WTC11 (cell line): ENCODE measurements at regions not wholly inside any gene's neighbourhood (a gene's known extent, or its start where the extent isn't known, plus 50 kb on each side); places are given as distances from the start of the nearest gene placed in this dataset.

Experiments used
- ATAC-seq: fragments of 200-7000 bp; cut with Tn5 transposase; 2 replicates; pipeline ENCODE4 v1.10.0; 2021; ENCODE audit warnings: mild to moderate bottlenecking, moderate library complexity
- CTCF ChIA-PET: fragments of 300-600 bp; sonication (Branson Sonifier 250); formaldehyde crosslinking; loops from one replicate; lab custom pipeline; 2021; ENCODE audit warnings: antibody characterized with exemption; lab: Charles Lee
- POLR2A ChIA-PET: fragments of 350-600 bp; sonication (Branson Sonifier 250); formaldehyde crosslinking; loops from one replicate; lab custom pipeline; 2021; ENCODE audit warnings: antibody characterized with exemption; lab: Charles Lee
- DNase-seq: peaks from one replicate; pipeline ENCODE4 v3.0.0; 2021; ENCODE audit warnings: low spot score
- H3K27ac Mint-ChIP-seq: 2 replicates; pipeline ENCODE4 v1.8.0; 2021; ENCODE audit warnings: mixed read lengths
- H3K27me3 Mint-ChIP-seq: 2 replicates; pipeline ENCODE4 v1.8.0; 2021; ENCODE audit warnings: low read depth, mild to moderate bottlenecking, moderate library complexity, mixed read lengths
- H3K36me3 Mint-ChIP-seq: 2 replicates; pipeline ENCODE4 v1.8.0; 2021; ENCODE audit warnings: mixed read lengths
- H3K4me1 Mint-ChIP-seq: 2 replicates; pipeline ENCODE4 v1.8.0; 2022; ENCODE audit warnings: mixed read lengths
- H3K4me3 Mint-ChIP-seq: 2 replicates; pipeline ENCODE4 v1.8.0; 2021; ENCODE audit warnings: mild to moderate bottlenecking, moderate library complexity, mixed read lengths
- H3K9me3 Mint-ChIP-seq: 2 replicates; pipeline ENCODE4 v1.8.0; 2021; ENCODE audit warnings: mixed read lengths
- CREM ChIP-seq: sonication (generic); formaldehyde crosslinking; IDR thresholded peaks from 2 replicates; pipeline ENCODE4 v1.8.1; 2022; ENCODE audit warnings: mild to moderate bottlenecking, missing genetic modification reagents, moderate library complexity
- EMX1 ChIP-seq: fragments of 250-450 bp; sonication (Bioruptor Pico); IDR thresholded peaks from 2 replicates; pipeline ENCODE4 v1.8.0; 2021; ENCODE audit warnings: mild to moderate bottlenecking
- ESRRA ChIP-seq: sonication (generic); formaldehyde crosslinking; IDR thresholded peaks from 2 replicates; pipeline ENCODE4 v1.8.1; 2022; ENCODE audit warnings: mild to moderate bottlenecking, missing genetic modification reagents, borderline replicate concordance
- FOXK1 ChIP-seq: sonication (generic); formaldehyde crosslinking; IDR thresholded peaks from 2 replicates; pipeline ENCODE4 v1.8.0; 2022; ENCODE audit warnings: mild to moderate bottlenecking, moderate library complexity, missing genetic modification reagents
- GABPB1 ChIP-seq: sonication (generic); formaldehyde crosslinking; IDR thresholded peaks from 2 replicates; pipeline ENCODE4 v1.8.1; 2023; ENCODE audit warnings: mild to moderate bottlenecking, missing genetic modification reagents
- HMGA2 ChIP-seq: fragments of 250-450 bp; sonication (Bioruptor Pico); IDR thresholded peaks from 2 replicates; pipeline ENCODE4 v1.4.0; 2021; ENCODE audit warnings: mild to moderate bottlenecking, moderate library complexity
- MXD4 ChIP-seq: fragments of 250-450 bp; sonication (Bioruptor Pico); IDR thresholded peaks from 2 replicates; pipeline ENCODE4 v1.8.0; 2021; ENCODE audit warnings: mild to moderate bottlenecking, moderate library complexity, borderline replicate concordance
- NFYB ChIP-seq: sonication (generic); formaldehyde crosslinking; conservative IDR thresholded peaks from 2 replicates; pipeline ENCODE4 v1.8.0; 2022; ENCODE audit warnings: low read depth, missing genetic modification reagents
- NR3C1 ChIP-seq: sonication (generic); formaldehyde crosslinking; conservative IDR thresholded peaks from 2 replicates; pipeline ENCODE4 v1.8.1; 2023; ENCODE audit warnings: low read depth, mild to moderate bottlenecking, missing genetic modification reagents
- ZBTB21 ChIP-seq: sonication (generic); formaldehyde crosslinking; IDR thresholded peaks from 2 replicates; pipeline ENCODE4 v1.8.1; 2023; ENCODE audit warnings: mild to moderate bottlenecking, missing genetic modification reagents, borderline replicate concordance
- ZNF121 ChIP-seq: sonication (generic); formaldehyde crosslinking; IDR thresholded peaks from 2 replicates; pipeline ENCODE4 v1.8.0; 2023; ENCODE audit warnings: missing genetic modification reagents
- ZNF317 ChIP-seq: sonication (generic); formaldehyde crosslinking; IDR thresholded peaks from 2 replicates; pipeline ENCODE4 v1.8.1; 2023; ENCODE audit warnings: low read depth, mild to moderate bottlenecking, moderate library complexity, missing genetic modification reagents, borderline replicate concordance
- ZNF396 ChIP-seq: fragments of 250-450 bp; sonication (Bioruptor Pico); IDR thresholded peaks from 2 replicates; pipeline ENCODE4 v1.8.0; 2021; ENCODE audit warnings: mild to moderate bottlenecking, moderate library complexity, borderline replicate concordance
- ZNF671 ChIP-seq: fragments of 250-450 bp; sonication (Bioruptor Pico); IDR thresholded peaks from 2 replicates; pipeline ENCODE4 v1.8.0; 2021; ENCODE audit warnings: mild to moderate bottlenecking
- TF ChIP-seq, protein P1 (sequence below): sonication (generic); formaldehyde crosslinking; conservative IDR thresholded peaks from 2 replicates; pipeline ENCODE4 v1.8.1; 2023; ENCODE audit warnings: mild to moderate bottlenecking, low read depth, missing genetic modification reagents, moderate library complexity
- TF ChIP-seq, protein P2 (sequence below): sonication (generic); formaldehyde crosslinking; conservative IDR thresholded peaks from 2 replicates; pipeline ENCODE4 v1.8.1; 2022; ENCODE audit warnings: mild to moderate bottlenecking, missing genetic modification reagents
- TF ChIP-seq, protein P3 (sequence below): sonication (generic); formaldehyde crosslinking; IDR thresholded peaks from 2 replicates; pipeline ENCODE4 v1.8.0; 2022; ENCODE audit warnings: mild to moderate bottlenecking, missing genetic modification reagents
- TF ChIP-seq, protein P4 (sequence below): sonication (generic); formaldehyde crosslinking; IDR thresholded peaks from 2 replicates; pipeline ENCODE4 v1.8.1; 2023; ENCODE audit warnings: mild to moderate bottlenecking, missing genetic modification reagents, moderate library complexity
- TF ChIP-seq, protein P5 (sequence below): fragments of 250-450 bp; sonication (Bioruptor Pico); IDR thresholded peaks from 2 replicates; pipeline ENCODE4 v1.9.0; 2021; ENCODE audit warnings: mild to moderate bottlenecking
- TF ChIP-seq, protein P6 (sequence below): sonication (generic); formaldehyde crosslinking; IDR thresholded peaks from 2 replicates; pipeline ENCODE4 v1.8.0; 2023; ENCODE audit warnings: missing genetic modification reagents
- TF ChIP-seq, protein P7 (sequence below): sonication (generic); formaldehyde crosslinking; IDR thresholded peaks from 2 replicates; pipeline ENCODE4 v1.8.1; 2023; ENCODE audit warnings: mild to moderate bottlenecking, missing genetic modification reagents
- TF ChIP-seq, protein P8 (sequence below): sonication (generic); formaldehyde crosslinking; IDR thresholded peaks from 2 replicates; pipeline ENCODE4 v1.8.1; 2022; ENCODE audit warnings: mild to moderate bottlenecking, missing genetic modification reagents, moderate library complexity, borderline replicate concordance

DNA sequence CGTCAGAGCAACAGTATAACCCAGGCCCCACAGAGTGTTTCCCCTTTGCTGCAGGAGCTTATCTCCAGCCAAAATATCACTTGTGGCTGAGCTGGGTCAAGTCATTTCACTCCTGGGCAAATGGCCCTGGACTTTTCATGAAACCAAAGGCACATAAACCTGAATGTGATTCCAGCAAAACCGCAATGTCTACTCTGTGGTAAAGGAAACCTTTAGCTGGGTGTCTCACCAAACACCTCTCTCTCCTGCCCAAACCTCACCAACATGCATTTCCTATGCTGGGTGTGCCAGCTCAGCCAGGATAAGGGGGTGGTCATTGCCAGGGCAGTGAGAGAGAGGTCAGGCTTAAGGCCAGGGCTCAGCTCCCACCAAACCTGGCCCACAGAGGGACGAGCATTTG is 67.4 kb downstream of the GTPBP8 start:
- H3K27ac Mint-ChIP-seq = no peak overlapping the region
- no peaks in the 10 kb centered on the region for H3K36me3 Mint-ChIP-seq
- H3K27me3 Mint-ChIP-seq = no peaks in the 10 kb centered on the region
- DNase-seq (no peak), ATAC-seq (no peak)
- H3K9me3 Mint-ChIP-seq = no peaks in the 10 kb centered on the region
- ChIA-PET CTCF (interaction anchor here (0.7 to 0.9 kb wide), 2 partner anchors 10 to 231 kb away, joined by 3 to 4 read pairs; no protein-coding TSS in a partner anchor), POLR2A (no interaction called here)
- no peaks in the 10 kb centered on the region for H3K4me1 Mint-ChIP-seq
- TF ChIP-seq, protein P1, sequence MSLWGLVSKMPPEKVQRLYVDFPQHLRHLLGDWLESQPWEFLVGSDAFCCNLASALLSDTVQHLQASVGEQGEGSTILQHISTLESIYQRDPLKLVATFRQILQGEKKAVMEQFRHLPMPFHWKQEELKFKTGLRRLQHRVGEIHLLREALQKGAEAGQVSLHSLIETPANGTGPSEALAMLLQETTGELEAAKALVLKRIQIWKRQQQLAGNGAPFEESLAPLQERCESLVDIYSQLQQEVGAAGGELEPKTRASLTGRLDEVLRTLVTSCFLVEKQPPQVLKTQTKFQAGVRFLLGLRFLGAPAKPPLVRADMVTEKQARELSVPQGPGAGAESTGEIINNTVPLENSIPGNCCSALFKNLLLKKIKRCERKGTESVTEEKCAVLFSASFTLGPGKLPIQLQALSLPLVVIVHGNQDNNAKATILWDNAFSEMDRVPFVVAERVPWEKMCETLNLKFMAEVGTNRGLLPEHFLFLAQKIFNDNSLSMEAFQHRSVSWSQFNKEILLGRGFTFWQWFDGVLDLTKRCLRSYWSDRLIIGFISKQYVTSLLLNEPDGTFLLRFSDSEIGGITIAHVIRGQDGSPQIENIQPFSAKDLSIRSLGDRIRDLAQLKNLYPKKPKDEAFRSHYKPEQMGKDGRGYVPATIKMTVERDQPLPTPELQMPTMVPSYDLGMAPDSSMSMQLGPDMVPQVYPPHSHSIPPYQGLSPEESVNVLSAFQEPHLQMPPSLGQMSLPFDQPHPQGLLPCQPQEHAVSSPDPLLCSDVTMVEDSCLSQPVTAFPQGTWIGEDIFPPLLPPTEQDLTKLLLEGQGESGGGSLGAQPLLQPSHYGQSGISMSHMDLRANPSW = no peak
- no peak overlapping the region for H3K4me3 Mint-ChIP-seq

DNA sequence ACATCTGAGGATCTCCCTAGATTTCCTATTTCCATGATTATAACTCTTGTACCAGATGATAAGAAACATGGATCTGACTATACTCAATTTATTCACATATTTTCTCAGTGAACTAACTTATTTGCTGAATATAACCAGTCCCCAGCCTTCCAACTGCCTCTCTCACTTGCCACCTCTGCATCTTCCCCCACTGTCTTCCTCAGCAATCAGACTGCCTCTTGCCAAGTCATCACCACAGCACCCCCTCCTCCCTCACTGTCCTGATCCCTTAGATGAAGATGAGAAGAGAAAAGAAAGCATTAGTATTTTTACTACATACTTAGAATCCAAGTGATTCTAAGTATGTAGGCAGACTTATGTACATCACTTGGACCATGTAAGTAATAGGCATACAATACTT is 71.9 kb downstream of the GTPBP8 start:
- CTCF ChIA-PET = interaction anchor here (1.3 kb wide), 1 partner anchor 226 kb away, joined by 3 read pairs; no protein-coding TSS in a partner anchor
- no peak for ATAC-seq
- TF ChIP-seq, protein P2, sequence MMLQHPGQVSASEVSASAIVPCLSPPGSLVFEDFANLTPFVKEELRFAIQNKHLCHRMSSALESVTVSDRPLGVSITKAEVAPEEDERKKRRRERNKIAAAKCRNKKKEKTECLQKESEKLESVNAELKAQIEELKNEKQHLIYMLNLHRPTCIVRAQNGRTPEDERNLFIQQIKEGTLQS = no peak
- TF ChIP-seq, protein P3, sequence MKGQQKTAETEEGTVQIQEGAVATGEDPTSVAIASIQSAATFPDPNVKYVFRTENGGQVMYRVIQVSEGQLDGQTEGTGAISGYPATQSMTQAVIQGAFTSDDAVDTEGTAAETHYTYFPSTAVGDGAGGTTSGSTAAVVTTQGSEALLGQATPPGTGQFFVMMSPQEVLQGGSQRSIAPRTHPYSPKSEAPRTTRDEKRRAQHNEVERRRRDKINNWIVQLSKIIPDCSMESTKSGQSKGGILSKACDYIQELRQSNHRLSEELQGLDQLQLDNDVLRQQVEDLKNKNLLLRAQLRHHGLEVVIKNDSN = no peak
- TF ChIP-seq ZBTB21 = no peak
- no peak for TF ChIP-seq EMX1
- TF ChIP-seq, protein P4, sequence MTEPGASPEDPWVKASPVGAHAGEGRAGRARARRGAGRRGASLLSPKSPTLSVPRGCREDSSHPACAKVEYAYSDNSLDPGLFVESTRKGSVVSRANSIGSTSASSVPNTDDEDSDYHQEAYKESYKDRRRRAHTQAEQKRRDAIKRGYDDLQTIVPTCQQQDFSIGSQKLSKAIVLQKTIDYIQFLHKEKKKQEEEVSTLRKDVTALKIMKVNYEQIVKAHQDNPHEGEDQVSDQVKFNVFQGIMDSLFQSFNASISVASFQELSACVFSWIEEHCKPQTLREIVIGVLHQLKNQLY = no peak
- TF ChIP-seq ZNF396 (CRISPR knock-in tag) = no peak
- TF ChIP-seq MXD4 (CRISPR knock-in tag) = no peak
- no peak for TF ChIP-seq CREM (CRISPR knock-in tag)
- TF ChIP-seq HMGA2 (CRISPR knock-in tag) = no peak
- TF ChIP-seq FOXK1 = no peak
- TF ChIP-seq, protein P5, sequence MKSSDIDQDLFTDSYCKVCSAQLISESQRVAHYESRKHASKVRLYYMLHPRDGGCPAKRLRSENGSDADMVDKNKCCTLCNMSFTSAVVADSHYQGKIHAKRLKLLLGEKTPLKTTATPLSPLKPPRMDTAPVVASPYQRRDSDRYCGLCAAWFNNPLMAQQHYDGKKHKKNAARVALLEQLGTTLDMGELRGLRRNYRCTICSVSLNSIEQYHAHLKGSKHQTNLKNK (CRISPR knock-in tag) = no peak
- no peak for TF ChIP-seq NFYB (CRISPR knock-in tag)
- TF ChIP-seq NR3C1 (CRISPR knock-in tag) = no peak
- TF ChIP-seq, protein P6, sequence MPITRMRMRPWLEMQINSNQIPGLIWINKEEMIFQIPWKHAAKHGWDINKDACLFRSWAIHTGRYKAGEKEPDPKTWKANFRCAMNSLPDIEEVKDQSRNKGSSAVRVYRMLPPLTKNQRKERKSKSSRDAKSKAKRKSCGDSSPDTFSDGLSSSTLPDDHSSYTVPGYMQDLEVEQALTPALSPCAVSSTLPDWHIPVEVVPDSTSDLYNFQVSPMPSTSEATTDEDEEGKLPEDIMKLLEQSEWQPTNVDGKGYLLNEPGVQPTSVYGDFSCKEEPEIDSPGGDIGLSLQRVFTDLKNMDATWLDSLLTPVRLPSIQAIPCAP (CRISPR knock-in tag) = no peak
- no peak for TF ChIP-seq ZNF121 (CRISPR knock-in tag)

DNA sequence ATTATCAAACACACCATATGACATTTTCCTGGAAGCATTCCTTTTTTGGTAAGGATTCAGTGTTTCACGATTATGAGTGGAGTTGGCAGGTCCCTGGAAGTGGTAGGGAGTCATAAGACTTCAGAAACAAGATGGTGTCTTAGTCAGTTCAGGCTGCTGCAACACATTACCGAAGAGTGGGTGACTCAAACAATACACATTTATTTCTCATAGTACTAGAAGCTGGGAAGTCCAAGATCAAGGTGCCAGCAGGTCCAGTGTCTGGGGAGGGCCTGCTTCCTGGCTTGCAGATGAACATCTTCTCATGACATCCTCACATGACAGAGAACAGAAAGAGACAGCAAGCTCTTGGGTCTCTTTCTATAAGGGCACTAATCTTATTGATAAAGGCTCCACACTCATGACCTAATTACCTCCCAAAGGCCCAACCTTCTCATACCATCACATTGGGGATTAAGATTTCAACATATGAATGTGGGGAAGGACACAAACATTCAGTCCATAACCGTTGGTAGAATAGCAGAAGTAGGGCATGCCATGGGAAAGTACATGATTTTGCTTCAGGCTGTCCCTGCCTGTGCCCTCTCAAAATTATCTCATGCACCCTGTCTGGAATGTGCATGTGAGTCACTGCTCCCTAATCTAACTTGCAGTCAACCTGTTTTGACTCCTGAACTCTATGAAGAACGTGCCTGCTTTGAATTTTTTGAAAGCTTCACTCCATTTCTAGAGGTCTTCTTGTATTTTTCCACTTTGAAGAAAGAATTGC is 72.5 kb downstream of the GTPBP8 start:
- ChIA-PET POLR2A (no interaction called here), CTCF (interaction anchor here (1.3 kb wide), 2 partner anchors 24 to 225 kb away, joined by 3 to 5 read pairs; no protein-coding TSS in a partner anchor)
- no peak for DNase-seq
- Mint-ChIP-seq H3K9me3 (peaks cover 6% of the 10 kb centered on the region; the same call in 1 of the 2 replicates), H3K4me1 (no peaks in the 10 kb centered on the region), H3K4me3 (no peak overlapping the region), H3K36me3 (no peaks in the 10 kb centered on the region), H3K27me3 (no peaks in the 10 kb centered on the region), H3K27ac (no peak overlapping the region)
- ATAC-seq = no peak
- TF ChIP-seq, protein P7, sequence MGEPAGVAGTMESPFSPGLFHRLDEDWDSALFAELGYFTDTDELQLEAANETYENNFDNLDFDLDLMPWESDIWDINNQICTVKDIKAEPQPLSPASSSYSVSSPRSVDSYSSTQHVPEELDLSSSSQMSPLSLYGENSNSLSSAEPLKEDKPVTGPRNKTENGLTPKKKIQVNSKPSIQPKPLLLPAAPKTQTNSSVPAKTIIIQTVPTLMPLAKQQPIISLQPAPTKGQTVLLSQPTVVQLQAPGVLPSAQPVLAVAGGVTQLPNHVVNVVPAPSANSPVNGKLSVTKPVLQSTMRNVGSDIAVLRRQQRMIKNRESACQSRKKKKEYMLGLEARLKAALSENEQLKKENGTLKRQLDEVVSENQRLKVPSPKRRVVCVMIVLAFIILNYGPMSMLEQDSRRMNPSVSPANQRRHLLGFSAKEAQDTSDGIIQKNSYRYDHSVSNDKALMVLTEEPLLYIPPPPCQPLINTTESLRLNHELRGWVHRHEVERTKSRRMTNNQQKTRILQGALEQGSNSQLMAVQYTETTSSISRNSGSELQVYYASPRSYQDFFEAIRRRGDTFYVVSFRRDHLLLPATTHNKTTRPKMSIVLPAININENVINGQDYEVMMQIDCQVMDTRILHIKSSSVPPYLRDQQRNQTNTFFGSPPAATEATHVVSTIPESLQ (CRISPR knock-in tag) = no peak
- TF ChIP-seq ZNF317 (CRISPR knock-in tag) = no peak
- no peak for TF ChIP-seq NR3C1 (CRISPR knock-in tag)
- no peak for TF ChIP-seq ESRRA (CRISPR knock-in tag)
- TF ChIP-seq GABPB1 = no peak
- TF ChIP-seq ZNF671 (CRISPR knock-in tag) = no peak
- TF ChIP-seq, protein P8, sequence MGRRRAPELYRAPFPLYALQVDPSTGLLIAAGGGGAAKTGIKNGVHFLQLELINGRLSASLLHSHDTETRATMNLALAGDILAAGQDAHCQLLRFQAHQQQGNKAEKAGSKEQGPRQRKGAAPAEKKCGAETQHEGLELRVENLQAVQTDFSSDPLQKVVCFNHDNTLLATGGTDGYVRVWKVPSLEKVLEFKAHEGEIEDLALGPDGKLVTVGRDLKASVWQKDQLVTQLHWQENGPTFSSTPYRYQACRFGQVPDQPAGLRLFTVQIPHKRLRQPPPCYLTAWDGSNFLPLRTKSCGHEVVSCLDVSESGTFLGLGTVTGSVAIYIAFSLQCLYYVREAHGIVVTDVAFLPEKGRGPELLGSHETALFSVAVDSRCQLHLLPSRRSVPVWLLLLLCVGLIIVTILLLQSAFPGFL (CRISPR knock-in tag) = no peak

More for the DNA sequence above, 71.9 kb downstream of the GTPBP8 start:
- H3K4me1 Mint-ChIP-seq = no peaks in the 10 kb centered on the region
- POLR2A ChIA-PET = no interaction called here
- peaks cover 6% of the 10 kb centered on the region; the same call in 1 of the 2 replicates for H3K9me3 Mint-ChIP-seq
- DNase-seq = no peak
- no peaks in the 10 kb centered on the region for H3K27me3 Mint-ChIP-seq
- H3K4me3 Mint-ChIP-seq = no peak overlapping the region
- H3K27ac Mint-ChIP-seq = no peak overlapping the region
- H3K36me3 Mint-ChIP-seq = no peaks in the 10 kb centered on the region
